Stimulated activated CD8-positive, alpha-beta memory T cell treated with anti-CD3 and anti-CD28 coated beads, Interleukin-4, amount 100 ng/mL, for 24 hours (primary cell): ENCODE measurements at regions not wholly inside any gene's neighbourhood (a gene's known extent, or its start where the extent isn't known, plus 50 kb on each side); places are given as distances from the start of the nearest gene placed in this dataset.
"Not testable (repeated sequence)": the region's sequence is repeated elsewhere in the genome, so short reads cannot be mapped to it uniquely, and the experiment has no call there.

Experiments
- DNase-seq: peaks from one replicate; pipeline ENCODE4 v3.0.0-alpha.2; 2020; ENCODE audit warnings: low read depth

- DNase-seq, result no peak
These were observed 1996.9 kb downstream of the LRRC4C start for GRCh38 chr11:39462506-39462905.

- no peak for DNase-seq
These were observed 1998.4 kb downstream of the LRRC4C start for GRCh38 chr11:39461066-39461465.

GRCh38 chr11:39459606-39460005 lies 1999.8 kb downstream of the LRRC4C start:
- DNase-seq, result no peak

- no peak for DNase-seq
These were observed 2001.0 kb downstream of the LRRC4C start for GRCh38 chr11:39458481-39458880.

GRCh38 chr11:39443424-39444022 lies 2015.9 kb downstream of the LRRC4C start:
- no peak for DNase-seq

- no peak for DNase-seq
These were observed 2017.3 kb downstream of the LRRC4C start for GRCh38 chr11:39442177-39442576.

- DNase-seq, result no peak
These were observed 2023.8 kb downstream of the LRRC4C start for GRCh38 chr11:39435641-39436040.

- no peak for DNase-seq
These were observed 2025.0 kb downstream of the LRRC4C start for GRCh38 chr11:39434466-39434865.

- DNase-seq, result no peak
These were observed 2026.5 kb downstream of the LRRC4C start for GRCh38 chr11:39432929-39433328.

GRCh38 chr11:39425226-39425625 lies 2034.2 kb downstream of the LRRC4C start:
- DNase-seq, result no peak

- DNase-seq, result no peak
These were observed 2047.3 kb downstream of the LRRC4C start for GRCh38 chr11:39412117-39412516.

GRCh38 chr11:39385911-39386310 lies 2073.5 kb downstream of the LRRC4C start:
- DNase-seq, result no peak

GRCh38 chr11:39374963-39375698 lies 2084.3 kb downstream of the LRRC4C start:
- no peak for DNase-seq

GRCh38 chr11:39367534-39367933 lies 2091.9 kb downstream of the LRRC4C start:
- DNase-seq, result no peak

- no peak for DNase-seq
These were observed 2093.5 kb downstream of the LRRC4C start for GRCh38 chr11:39365809-39366436.

GRCh38 chr11:39363571-39363970 lies 2095.9 kb downstream of the LRRC4C start:
- DNase-seq, result no peak

GRCh38 chr11:39361557-39361956 lies 2097.9 kb downstream of the LRRC4C start:
- no peak for DNase-seq

GRCh38 chr11:39345834-39346442 lies 2113.5 kb downstream of the LRRC4C start:
- no peak for DNase-seq

GRCh38 chr11:39341461-39341860 lies 2118.0 kb downstream of the LRRC4C start:
- no peak for DNase-seq

- DNase-seq, result not testable (repeated sequence)
These were observed 2126.4 kb downstream of the LRRC4C start for GRCh38 chr11:39333006-39333405.

GRCh38 chr11:39327302-39327701 lies 2132.2 kb downstream of the LRRC4C start:
- DNase-seq, result no peak

GRCh38 chr11:39311888-39312287 lies 2147.6 kb downstream of the LRRC4C start:
- not testable (repeated sequence) for DNase-seq

- DNase-seq, result no peak
These were observed 2154.9 kb downstream of the LRRC4C start for GRCh38 chr11:39304586-39304985.
